Ishikawa (cell line): ENCODE measurements at regions not wholly inside any gene's neighbourhood (a gene's known extent, or its start where the extent isn't known, plus 50 kb on each side); places are given as distances from the start of the nearest gene placed in this dataset.

Source experiments
- CEBPB ChIP-seq: IDR thresholded peaks from 2 replicates; pipeline ENCODE4 v1.6.1; 2012
- EP300 ChIP-seq: IDR thresholded peaks from 2 replicates; pipeline ENCODE4 v1.6.1; 2012; ENCODE audit warnings: borderline replicate concordance
- FOXM1 ChIP-seq: IDR thresholded peaks from 2 replicates; pipeline ENCODE4 v1.6.1; 2012; ENCODE audit warnings: low read depth, borderline replicate concordance
- NFIC ChIP-seq: IDR thresholded peaks from 2 replicates; pipeline ENCODE4 v1.6.1; 2012
- REST ChIP-seq: IDR thresholded peaks from 2 replicates; pipeline ENCODE4 v1.6.1; 2012; ENCODE audit warnings: low read depth, mild to moderate bottlenecking

- TF ChIP-seq NFIC (no peak), CEBPB (no peak), REST (no peak), FOXM1 (no peak), EP300 (no peak)
These were observed 87.6 kb upstream of the IL33 start for GRCh38 chr9:6128030-6128429.
